WTC11 (cell line): ENCODE measurements at regions not wholly inside any gene's neighbourhood (a gene's known extent, or its start where the extent isn't known, plus 50 kb on each side); places are given as distances from the start of the nearest gene placed in this dataset.

Source experiments
- GTF2I ChIP-seq: fragments of 250-450 bp; sonication (Bioruptor Pico); conservative IDR thresholded peaks from 2 replicates; pipeline ENCODE4 v1.4.0; 2021; ENCODE audit warnings: mild to moderate bottlenecking
- KAT7 ChIP-seq: sonication (generic); formaldehyde crosslinking; IDR thresholded peaks from 2 replicates; pipeline ENCODE4 v1.8.1; 2023; ENCODE audit warnings: missing genetic modification reagents, mild to moderate bottlenecking, borderline replicate concordance
- TF ChIP-seq, protein P1 (sequence below): fragments of 200-600 bp; IDR thresholded peaks from 2 replicates; pipeline ENCODE4 v1.8.0; 2022; ENCODE audit warnings: antibody characterized with exemption

DNA sequence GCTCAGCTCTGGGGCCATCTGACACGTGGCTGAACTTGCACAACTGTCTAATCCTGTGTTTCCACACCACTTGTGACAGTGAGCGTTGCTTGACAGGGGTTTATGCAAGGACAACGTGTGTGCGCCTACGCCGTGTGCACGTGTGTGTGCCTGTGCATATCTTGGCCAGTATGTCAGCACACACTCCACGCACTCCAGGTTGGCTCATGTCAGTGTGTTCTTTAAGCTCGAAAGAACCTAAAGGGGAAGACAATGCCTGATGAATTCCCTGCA lies 85.6 kb upstream of the SALL3 start:
- TF ChIP-seq GTF2I (CRISPR knock-in tag) (no peak), KAT7 (CRISPR knock-in tag) (no peak)
- TF ChIP-seq, protein P1, sequence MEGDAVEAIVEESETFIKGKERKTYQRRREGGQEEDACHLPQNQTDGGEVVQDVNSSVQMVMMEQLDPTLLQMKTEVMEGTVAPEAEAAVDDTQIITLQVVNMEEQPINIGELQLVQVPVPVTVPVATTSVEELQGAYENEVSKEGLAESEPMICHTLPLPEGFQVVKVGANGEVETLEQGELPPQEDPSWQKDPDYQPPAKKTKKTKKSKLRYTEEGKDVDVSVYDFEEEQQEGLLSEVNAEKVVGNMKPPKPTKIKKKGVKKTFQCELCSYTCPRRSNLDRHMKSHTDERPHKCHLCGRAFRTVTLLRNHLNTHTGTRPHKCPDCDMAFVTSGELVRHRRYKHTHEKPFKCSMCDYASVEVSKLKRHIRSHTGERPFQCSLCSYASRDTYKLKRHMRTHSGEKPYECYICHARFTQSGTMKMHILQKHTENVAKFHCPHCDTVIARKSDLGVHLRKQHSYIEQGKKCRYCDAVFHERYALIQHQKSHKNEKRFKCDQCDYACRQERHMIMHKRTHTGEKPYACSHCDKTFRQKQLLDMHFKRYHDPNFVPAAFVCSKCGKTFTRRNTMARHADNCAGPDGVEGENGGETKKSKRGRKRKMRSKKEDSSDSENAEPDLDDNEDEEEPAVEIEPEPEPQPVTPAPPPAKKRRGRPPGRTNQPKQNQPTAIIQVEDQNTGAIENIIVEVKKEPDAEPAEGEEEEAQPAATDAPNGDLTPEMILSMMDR = no peak
